ENCODE measurements at regions not wholly inside any gene's neighbourhood (a gene's known extent, or its start where the extent isn't known, plus 50 kb on each side); places are given as distances from the start of the nearest gene placed in this dataset.

GRCh38 chrX:131970347-131970746 is 52.8 kb upstream of the STK26 start:
- H3K9me3 ChIP-seq (ENCODE audit: low read length): no peaks in the 10 kb centered on the region
- 2% methylated on average over 2 of the region's 2 CpGs for WGBS (ENCODE audit: low lambda C conversion rate)
- ChIA-PET CTCF (ENCODE audit: low intra/inter-chr PET ratio, low total read pairs) (no interaction called here), POLR2A (no interaction called here)
- no peaks in the 10 kb centered on the region for H3K27me3 ChIP-seq (ENCODE audit: control insufficient read depth in 1 of 2, insufficient read depth in 2 of 2, low read length in 2 of 2)
- H3K9ac ChIP-seq (ENCODE audit: insufficient read depth, low read depth, low read length): no peak overlapping the region
- FAIRE-seq: no peak
- intact Hi-C loops (cut with micrococcal nuclease; ENCODE audit: unreplicated experiment) (no loop called here), in situ Hi-C loops (cut with HindIII; ENCODE audit: extremely low pct_ligation_motif_present, low pct_unique_long_range_greater_than_20kb) (no loop called here)
- no TSS peak for BruUV-seq (replicated peaks)
- H2AFZ ChIP-seq (ENCODE audit: low read length): no peak overlapping the region
- H3K36me3 ChIP-seq (replicated peaks in 1 of 2; ENCODE audit: control insufficient read depth in 1 of 2, insufficient read depth in 2 of 2, low read length in 2 of 2): no peaks in the 10 kb centered on the region
- no peak for DNase-seq (ENCODE audit: low spot score)
- H4K20me1 ChIP-seq (ENCODE audit: insufficient read depth, low read length): no peaks in the 10 kb centered on the region
- H3K4me2 ChIP-seq (ENCODE audit: low read depth, low read length): no peak overlapping the region
- H3K27ac ChIP-seq (ENCODE audit: extremely low read length, insufficient read depth, low read length): no peak overlapping the region
- H3K4me1 ChIP-seq (ENCODE audit: insufficient read depth, low read length): no peaks in the 10 kb centered on the region
- no peak for TF ChIP-seq ZNF331 (CRISPR knock-in tag; IDR thresholded peaks at IDR 0.05)
- TF ChIP-seq TMF1 (CRISPR knock-in tag; IDR thresholded peaks at IDR 0.05; ENCODE audit: low read depth): no peak
- TF ChIP-seq, protein P1, sequence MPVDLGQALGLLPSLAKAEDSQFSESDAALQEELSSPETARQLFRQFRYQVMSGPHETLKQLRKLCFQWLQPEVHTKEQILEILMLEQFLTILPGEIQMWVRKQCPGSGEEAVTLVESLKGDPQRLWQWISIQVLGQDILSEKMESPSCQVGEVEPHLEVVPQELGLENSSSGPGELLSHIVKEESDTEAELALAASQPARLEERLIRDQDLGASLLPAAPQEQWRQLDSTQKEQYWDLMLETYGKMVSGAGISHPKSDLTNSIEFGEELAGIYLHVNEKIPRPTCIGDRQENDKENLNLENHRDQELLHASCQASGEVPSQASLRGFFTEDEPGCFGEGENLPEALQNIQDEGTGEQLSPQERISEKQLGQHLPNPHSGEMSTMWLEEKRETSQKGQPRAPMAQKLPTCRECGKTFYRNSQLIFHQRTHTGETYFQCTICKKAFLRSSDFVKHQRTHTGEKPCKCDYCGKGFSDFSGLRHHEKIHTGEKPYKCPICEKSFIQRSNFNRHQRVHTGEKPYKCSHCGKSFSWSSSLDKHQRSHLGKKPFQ (CRISPR knock-in tag; IDR thresholded peaks at IDR 0.05; ENCODE audit: insufficient replicate concordance): no peak
- no peak for TF ChIP-seq TEF (CRISPR knock-in tag; IDR thresholded peaks at IDR 0.05)
- no peak for TF ChIP-seq CREM (IDR thresholded peaks at IDR 0.05)
- TF ChIP-seq CREM (CRISPR knock-in tag; IDR thresholded peaks at IDR 0.05): no peak
- no peak for TF ChIP-seq TOPORS (CRISPR knock-in tag; IDR thresholded peaks at IDR 0.05)
- TF ChIP-seq, protein P2, sequence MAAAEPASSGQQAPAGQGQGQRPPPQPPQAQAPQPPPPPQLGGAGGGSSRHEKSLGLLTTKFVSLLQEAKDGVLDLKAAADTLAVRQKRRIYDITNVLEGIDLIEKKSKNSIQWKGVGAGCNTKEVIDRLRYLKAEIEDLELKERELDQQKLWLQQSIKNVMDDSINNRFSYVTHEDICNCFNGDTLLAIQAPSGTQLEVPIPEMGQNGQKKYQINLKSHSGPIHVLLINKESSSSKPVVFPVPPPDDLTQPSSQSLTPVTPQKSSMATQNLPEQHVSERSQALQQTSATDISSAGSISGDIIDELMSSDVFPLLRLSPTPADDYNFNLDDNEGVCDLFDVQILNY (CRISPR knock-in tag; conservative IDR thresholded peaks at IDR 0.05): no peak
- no peak for TF ChIP-seq NFIB (CRISPR knock-in tag; IDR thresholded peaks at IDR 0.05; ENCODE audit: borderline replicate concordance)
- no peak for TF ChIP-seq ZFX (CRISPR knock-in tag; IDR thresholded peaks at IDR 0.05; ENCODE audit: low read depth)
- no peak for TF ChIP-seq SIN3A (IDR thresholded peaks at IDR 0.05; ENCODE audit: borderline replicate concordance, low read depth, low read length)
- TF ChIP-seq MTF2 (CRISPR knock-in tag; IDR thresholded peaks at IDR 0.05; ENCODE audit: borderline replicate concordance): no peak
- TF ChIP-seq, protein P3, sequence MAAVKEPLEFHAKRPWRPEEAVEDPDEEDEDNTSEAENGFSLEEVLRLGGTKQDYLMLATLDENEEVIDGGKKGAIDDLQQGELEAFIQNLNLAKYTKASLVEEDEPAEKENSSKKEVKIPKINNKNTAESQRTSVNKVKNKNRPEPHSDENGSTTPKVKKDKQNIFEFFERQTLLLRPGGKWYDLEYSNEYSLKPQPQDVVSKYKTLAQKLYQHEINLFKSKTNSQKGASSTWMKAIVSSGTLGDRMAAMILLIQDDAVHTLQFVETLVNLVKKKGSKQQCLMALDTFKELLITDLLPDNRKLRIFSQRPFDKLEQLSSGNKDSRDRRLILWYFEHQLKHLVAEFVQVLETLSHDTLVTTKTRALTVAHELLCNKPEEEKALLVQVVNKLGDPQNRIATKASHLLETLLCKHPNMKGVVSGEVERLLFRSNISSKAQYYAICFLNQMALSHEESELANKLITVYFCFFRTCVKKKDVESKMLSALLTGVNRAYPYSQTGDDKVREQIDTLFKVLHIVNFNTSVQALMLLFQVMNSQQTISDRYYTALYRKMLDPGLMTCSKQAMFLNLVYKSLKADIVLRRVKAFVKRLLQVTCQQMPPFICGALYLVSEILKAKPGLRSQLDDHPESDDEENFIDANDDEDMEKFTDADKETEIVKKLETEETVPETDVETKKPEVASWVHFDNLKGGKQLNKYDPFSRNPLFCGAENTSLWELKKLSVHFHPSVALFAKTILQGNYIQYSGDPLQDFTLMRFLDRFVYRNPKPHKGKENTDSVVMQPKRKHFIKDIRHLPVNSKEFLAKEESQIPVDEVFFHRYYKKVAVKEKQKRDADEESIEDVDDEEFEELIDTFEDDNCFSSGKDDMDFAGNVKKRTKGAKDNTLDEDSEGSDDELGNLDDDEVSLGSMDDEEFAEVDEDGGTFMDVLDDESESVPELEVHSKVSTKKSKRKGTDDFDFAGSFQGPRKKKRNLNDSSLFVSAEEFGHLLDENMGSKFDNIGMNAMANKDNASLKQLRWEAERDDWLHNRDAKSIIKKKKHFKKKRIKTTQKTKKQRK (IDR thresholded peaks at IDR 0.05; ENCODE audit: low read length): no peak
- ATAC-seq: no peak
- H3K79me2 ChIP-seq (ENCODE audit: insufficient read depth, low read length): no peaks in the 10 kb centered on the region
- no peak overlapping the region for H3K4me3 ChIP-seq (replicated peaks in 1 of 3; ENCODE audit: insufficient read depth in 1 of 3, low read depth in 2 of 3, low read length in 3 of 3)

All from HepG2 (cell line).